IPS-18a (cell line): ENCODE measurements at regions not wholly inside any gene's neighbourhood (a gene's known extent, or its start where the extent isn't known, plus 50 kb on each side); places are given as distances from the start of the nearest gene placed in this dataset.

ENCODE experiments used
- H3K27ac ChIP-seq: one replicate; pipeline ENCODE4 v1.5.1; 2013; ENCODE audit warnings: low read length
- H3K27me3 ChIP-seq: one replicate; pipeline ENCODE4 v1.6.1; 2013; ENCODE audit warnings: mild to moderate bottlenecking, low read length; ENCODE audit not compliant: control insufficient read depth, insufficient read depth
- H3K36me3 ChIP-seq: one replicate; pipeline ENCODE4 v1.6.1; 2013; ENCODE audit warnings: low read depth, low read length; ENCODE audit not compliant: control insufficient read depth
- H3K4me1 ChIP-seq: one replicate; pipeline ENCODE4 v1.6.1; 2013; ENCODE audit warnings: low read depth, low read length; ENCODE audit not compliant: control insufficient read depth
- H3K4me3 ChIP-seq: one replicate; pipeline ENCODE4 v1.5.1; 2013; ENCODE audit warnings: low read length
- H3K9ac ChIP-seq: one replicate; pipeline ENCODE4 v1.6.1; 2013; ENCODE audit warnings: mild to moderate bottlenecking, low read length, moderate library complexity
- H3K9me3 ChIP-seq: one replicate; pipeline ENCODE4 v1.6.1; 2013; ENCODE audit warnings: low read depth, low read length; ENCODE audit not compliant: control insufficient read depth

DNA sequence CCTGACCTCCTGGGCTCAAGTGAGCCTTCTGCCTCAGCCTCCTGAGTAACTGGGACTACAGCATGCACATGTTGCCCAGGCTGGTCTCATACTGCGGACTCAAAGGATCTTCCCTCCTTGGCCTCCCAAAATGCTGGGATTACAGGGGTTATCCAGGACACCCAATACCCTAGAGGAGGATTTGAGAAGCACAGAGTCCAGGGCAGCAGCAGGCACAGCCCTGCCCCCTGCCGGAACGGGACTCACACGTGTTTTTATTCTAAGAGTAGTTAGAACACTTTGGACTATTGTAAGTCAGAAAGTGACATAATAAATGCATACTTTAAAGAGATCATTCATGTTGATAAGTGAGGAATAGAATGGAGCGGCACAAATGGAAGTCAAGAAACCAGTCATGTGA, 80.2 kb downstream of the C6orf118 start:
- Histone ChIP-seq H3K27ac (no peak overlapping the region), H3K4me3 (no peak overlapping the region), H3K9me3 (no peaks in the 10 kb centered on the region), H3K9ac (no peak overlapping the region), H3K27me3 (no peaks in the 10 kb centered on the region), H3K4me1 (no peaks in the 10 kb centered on the region), H3K36me3 (no peaks in the 10 kb centered on the region)

DNA sequence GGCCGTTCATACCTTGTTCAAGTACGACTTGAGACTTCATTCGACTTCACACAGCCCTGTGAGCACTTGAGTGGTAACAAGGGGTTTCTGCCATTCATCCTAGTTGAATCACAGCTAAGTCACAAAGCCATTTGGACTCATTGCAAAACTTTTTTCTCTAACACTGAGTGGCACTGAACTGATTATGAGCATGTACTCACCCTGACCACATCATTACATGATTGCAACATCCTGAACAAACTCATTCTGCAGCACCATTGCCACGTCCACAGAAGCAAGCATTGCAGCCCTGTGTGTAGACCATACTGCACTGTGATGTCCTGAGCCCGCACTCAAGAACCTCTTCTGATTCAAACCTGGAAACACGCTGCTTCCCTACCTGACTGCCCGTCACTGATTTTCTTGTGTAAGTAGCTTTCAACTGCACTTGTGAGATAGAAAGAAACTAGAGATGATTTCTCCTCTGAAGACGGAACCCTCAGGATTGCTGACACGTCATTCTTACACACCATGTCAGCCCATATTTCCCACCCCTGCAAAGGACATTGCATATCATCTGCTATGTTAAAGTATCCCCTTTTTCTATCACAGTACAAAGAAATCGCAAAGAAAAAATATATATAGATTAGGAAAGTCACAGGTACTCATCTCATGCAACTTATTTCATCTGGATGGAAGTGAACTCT, 81.6 kb downstream of the C6orf118 start:
- Histone ChIP-seq H3K27ac (no peak overlapping the region), H3K4me3 (no peak overlapping the region), H3K27me3 (no peaks in the 10 kb centered on the region), H3K9ac (no peak overlapping the region), H3K9me3 (no peaks in the 10 kb centered on the region), H3K4me1 (no peaks in the 10 kb centered on the region), H3K36me3 (no peaks in the 10 kb centered on the region)

DNA sequence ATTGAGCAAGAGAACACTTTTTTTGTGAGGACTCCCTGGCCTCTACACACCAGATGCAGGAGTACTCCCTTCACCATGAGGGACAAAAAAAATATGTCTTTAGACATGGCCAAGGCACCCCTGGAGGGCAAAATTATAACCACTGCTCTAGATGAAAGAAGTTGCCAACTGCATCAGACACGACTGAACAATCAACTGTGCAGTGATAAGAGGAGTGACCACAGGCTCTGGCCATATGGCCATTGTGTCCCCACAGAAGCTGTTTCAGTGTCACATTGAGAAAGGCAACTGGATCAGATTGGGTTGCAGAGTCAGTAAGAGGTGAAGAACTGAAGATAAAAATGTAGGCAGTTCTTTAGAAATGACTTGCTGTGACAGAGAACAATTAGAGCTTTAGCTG, 85.7 kb downstream of the C6orf118 start:
- no peaks in the 10 kb centered on the region for H3K9me3 ChIP-seq
- H3K4me3 ChIP-seq = no peak overlapping the region
- no peaks in the 10 kb centered on the region for H3K36me3 ChIP-seq
- H3K9ac ChIP-seq = no peak overlapping the region
- no peaks in the 10 kb centered on the region for H3K27me3 ChIP-seq
- no peaks in the 10 kb centered on the region for H3K4me1 ChIP-seq
- no peak overlapping the region for H3K27ac ChIP-seq

DNA sequence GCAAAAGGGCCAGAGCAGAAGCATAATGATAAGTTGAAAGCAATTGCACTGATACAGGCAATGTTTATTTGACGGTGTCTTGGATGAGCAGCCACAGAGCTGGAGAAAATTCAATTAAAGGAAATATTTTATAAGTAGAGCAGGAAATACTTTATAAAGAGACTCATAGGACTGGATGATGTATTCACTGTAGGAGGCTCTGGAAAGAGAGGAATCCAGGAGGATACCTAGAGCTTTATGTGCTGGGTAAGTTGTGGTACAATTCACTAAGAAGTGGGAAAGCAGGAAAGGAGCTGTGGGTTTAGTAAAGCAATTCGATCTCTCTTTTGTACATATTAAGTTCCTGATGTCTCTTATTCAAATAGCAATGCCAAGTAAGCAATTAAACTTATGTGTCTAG, 86.3 kb downstream of the C6orf118 start:
- Histone ChIP-seq H3K9me3 (no peaks in the 10 kb centered on the region), H3K4me3 (no peak overlapping the region), H3K9ac (no peak overlapping the region), H3K4me1 (no peaks in the 10 kb centered on the region), H3K27ac (no peak overlapping the region), H3K36me3 (no peaks in the 10 kb centered on the region), H3K27me3 (no peaks in the 10 kb centered on the region)

DNA sequence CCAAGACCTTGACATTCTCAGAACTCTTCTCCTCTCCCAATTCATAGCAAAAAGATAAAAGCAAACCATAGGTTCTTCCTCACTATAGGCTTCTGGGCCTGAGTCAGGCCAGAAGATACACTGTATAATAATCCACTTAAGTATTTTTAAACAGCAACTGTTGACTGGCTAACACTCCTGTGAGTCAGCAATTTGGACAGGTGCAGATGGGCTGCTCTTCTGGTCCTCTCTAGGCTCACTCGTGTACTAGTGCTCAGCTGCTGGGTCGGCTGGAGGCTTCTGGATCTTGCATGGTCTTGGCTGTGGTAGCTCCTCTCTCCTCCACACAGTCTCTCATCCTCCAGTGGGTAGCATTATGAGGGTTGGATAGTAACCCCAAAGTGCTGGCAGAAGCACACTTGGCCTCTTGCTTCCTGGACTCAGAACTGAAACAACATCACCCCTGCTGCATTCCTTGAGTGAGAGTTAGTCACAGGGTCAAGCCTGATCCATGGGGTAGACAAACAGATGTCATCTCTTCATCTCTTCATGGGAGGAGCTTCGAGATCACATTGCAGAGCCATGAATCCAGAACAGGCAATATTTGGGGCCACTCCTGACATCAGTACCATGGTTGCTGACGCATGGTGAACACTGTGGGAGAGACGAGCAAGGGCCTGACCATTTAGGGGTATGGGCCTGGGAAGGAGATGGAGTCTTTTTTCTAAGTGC, 86.9 kb downstream of the C6orf118 start:
- Histone ChIP-seq H3K4me3 (no peak overlapping the region), H3K27ac (no peak overlapping the region), H3K36me3 (no peaks in the 10 kb centered on the region), H3K4me1 (no peaks in the 10 kb centered on the region), H3K9me3 (no peaks in the 10 kb centered on the region), H3K9ac (no peak overlapping the region), H3K27me3 (no peaks in the 10 kb centered on the region)

DNA sequence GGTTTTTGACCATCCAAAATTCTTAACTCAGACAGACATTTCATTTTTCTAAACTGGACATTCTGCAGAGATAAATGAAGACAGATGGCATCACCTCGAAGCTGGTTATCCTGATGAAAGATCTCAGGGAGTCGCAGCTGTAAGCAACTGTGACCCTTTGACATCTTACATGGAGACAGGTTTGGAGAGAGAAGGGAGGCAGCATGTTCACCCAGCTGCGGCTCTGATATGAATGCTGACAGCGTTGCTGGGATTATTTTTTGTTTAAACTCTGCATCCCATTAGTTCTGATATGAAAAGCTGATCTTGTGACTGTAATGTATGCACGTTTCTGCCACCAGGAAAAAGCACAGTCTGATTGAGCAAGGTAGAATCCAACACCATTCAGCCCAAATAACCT, 89.4 kb downstream of the C6orf118 start:
- no peak overlapping the region for H3K9ac ChIP-seq
- H3K4me3 ChIP-seq = no peak overlapping the region

DNA sequence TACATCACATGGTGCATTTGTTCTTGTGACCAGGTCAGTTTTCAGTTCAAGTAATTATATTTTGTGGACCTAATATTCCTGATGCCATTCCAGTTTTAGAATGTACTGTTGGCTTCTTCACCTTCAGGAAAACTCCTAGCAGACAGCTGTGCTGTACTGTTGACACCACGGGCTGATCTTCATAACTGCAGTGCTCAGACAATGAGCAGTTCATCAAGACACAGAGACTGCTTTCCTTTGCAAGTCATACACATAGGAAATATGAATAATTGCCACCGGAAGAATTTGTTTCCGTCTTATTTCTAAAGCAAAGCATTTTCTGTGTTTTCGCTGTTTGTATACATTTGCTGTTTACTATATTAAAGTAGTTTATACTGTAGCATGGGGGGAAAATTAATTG, 89.8 kb downstream of the C6orf118 start:
- Histone ChIP-seq H3K36me3 (no peaks in the 10 kb centered on the region), H3K4me1 (no peaks in the 10 kb centered on the region), H3K9ac (no peak overlapping the region), H3K27me3 (no peaks in the 10 kb centered on the region), H3K27ac (no peak overlapping the region), H3K9me3 (no peaks in the 10 kb centered on the region), H3K4me3 (no peak overlapping the region)

More for the DNA sequence above, 89.4 kb downstream of the C6orf118 start:
- no peaks in the 10 kb centered on the region for H3K27me3 ChIP-seq
- no peaks in the 10 kb centered on the region for H3K9me3 ChIP-seq
- H3K27ac ChIP-seq = no peak overlapping the region
- H3K36me3 ChIP-seq = no peaks in the 10 kb centered on the region
- no peaks in the 10 kb centered on the region for H3K4me1 ChIP-seq

DNA sequence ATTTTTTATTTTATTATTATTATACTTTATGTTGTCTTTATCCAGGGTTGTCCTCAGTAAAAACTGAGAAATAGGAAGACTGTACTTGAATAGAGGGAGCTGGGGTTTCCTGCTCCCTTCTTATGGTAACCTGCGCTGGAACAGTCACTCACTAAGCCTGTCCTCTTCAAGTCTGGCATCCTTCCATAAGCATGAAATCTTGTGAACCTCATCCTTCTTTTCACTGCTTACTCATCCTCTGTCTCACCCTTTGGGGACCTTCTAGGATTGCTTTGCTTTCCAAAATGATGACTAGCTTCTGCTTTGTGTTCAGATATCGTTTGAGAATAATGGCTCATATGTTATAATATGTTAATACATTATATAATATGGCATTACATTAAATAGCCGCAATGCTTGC, 90.6 kb downstream of the C6orf118 start:
- Histone ChIP-seq H3K9ac (no peak overlapping the region), H3K9me3 (no peaks in the 10 kb centered on the region), H3K27me3 (no peaks in the 10 kb centered on the region), H3K36me3 (no peaks in the 10 kb centered on the region), H3K27ac (no peak overlapping the region), H3K4me1 (no peaks in the 10 kb centered on the region), H3K4me3 (no peak overlapping the region)

DNA sequence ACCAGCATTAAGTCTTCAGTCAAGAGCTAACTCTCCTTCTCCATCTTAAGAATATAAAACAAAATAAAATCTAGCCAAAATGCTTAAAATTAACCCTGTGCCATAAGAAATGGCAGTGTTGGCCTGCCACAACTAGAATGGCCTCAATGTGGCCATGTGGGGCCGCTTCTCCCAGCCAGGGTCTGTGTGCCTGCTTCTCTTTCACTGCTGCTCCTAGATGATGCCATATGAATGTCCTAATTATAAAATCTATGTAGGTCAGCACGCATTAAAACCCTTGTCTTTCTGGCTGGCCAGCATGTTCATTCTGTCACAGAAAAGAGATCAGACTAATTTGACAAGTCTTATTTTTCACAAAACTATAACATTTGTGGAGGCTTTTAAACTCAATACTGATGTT, 102.6 kb downstream of the C6orf118 start:
- no peaks in the 10 kb centered on the region for H3K27me3 ChIP-seq
- H3K9ac ChIP-seq = no peak overlapping the region
- no peaks in the 10 kb centered on the region for H3K4me1 ChIP-seq
- H3K4me3 ChIP-seq = no peak overlapping the region
- no peaks in the 10 kb centered on the region for H3K36me3 ChIP-seq
- no peaks in the 10 kb centered on the region for H3K9me3 ChIP-seq
- H3K27ac ChIP-seq = no peak overlapping the region

DNA sequence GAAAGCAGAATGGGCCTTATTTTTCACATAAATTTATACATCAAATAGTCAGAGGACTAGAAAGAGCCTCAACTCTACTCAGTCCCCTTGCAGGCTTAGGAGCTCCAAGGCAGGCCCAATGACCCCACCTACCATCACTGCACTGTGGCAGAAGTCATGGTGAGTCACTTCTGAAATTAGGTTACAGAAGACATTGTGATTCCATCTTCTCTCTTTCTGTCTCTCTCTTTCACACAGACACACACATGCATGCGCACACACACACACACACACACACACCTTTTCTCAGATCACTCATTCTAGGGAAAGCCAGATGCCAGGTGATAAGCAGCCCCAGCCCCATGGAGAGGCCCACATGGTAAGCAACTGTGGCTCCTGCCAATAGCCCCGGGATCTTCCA, 103.8 kb downstream of the C6orf118 start:
- Histone ChIP-seq H3K4me3 (no peak overlapping the region), H3K9ac (no peak overlapping the region), H3K27me3 (no peaks in the 10 kb centered on the region), H3K4me1 (no peaks in the 10 kb centered on the region), H3K9me3 (no peaks in the 10 kb centered on the region), H3K36me3 (no peaks in the 10 kb centered on the region), H3K27ac (no peak overlapping the region)

DNA sequence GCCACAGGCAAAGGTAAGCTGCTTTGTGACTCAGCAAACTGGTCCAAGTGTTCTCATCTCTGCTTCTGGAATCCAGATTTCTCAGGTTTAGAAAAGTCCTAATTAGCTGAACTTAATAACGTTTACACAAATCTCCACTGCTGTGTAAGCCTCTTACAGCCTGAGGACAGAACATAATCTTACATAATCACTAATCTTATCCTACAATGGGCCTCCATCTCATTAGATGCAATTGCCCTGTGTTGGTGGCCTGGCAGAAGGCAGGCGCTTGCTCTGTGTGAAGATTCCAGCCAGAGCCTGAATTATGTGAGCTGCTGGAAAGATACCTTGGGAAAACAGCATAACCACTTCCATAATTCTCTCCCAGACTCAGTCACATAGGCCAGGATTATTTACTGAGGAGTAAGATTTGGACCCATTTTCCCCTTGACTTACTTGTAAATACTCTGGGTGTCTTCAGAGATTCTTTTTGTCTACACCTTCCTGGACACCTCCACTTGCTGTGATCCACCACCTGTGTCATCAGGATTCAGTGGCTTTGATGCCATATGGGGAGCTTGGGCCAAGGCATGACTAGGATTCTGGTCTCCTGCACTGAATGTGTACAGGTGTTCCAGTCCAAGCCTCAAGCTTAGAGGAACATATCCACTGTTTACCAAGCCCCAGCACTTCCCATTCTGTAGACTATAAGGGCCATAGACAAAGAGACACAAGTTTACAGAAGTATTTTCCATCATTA, 104.4 kb downstream of the C6orf118 start:
- no peaks in the 10 kb centered on the region for H3K36me3 ChIP-seq
- no peaks in the 10 kb centered on the region for H3K9me3 ChIP-seq

More for the DNA sequence above, 104.4 kb downstream of the C6orf118 start:
- Histone ChIP-seq H3K27me3 (no peaks in the 10 kb centered on the region), H3K9ac (no peak overlapping the region), H3K27ac (no peak overlapping the region), H3K4me1 (no peaks in the 10 kb centered on the region), H3K4me3 (no peak overlapping the region)
